Liver (tissue), 8 donors: ENCODE measurements at regions not wholly inside any gene's neighbourhood (a gene's known extent, or its start where the extent isn't known, plus 50 kb on each side); places are given as distances from the start of the nearest gene placed in this dataset.

Source experiments
- DNase-seq: peaks from one replicate; pipeline ENCODE4 v3.0.0-alpha.2; 2017; ENCODE audit warnings: low spot score
- H3K27ac ChIP-seq, 2 donors: one replicate each; pipeline ENCODE4 v1.7.0; 2013; ENCODE audit warnings: inconsistent platforms in 2 of 2, low read length in 2 of 2, control low read depth in 1 of 2, low read depth in 1 of 2, mild to moderate bottlenecking in 1 of 2
- H3K27me3 ChIP-seq, 4 donors: one replicate each; pipeline versions ENCODE4 v1.6.1 to v1.7.0; 2013; ENCODE audit warnings: low read length in 3 of 4, inconsistent platforms in 1 of 4, mild to moderate bottlenecking in 1 of 4, moderate library complexity in 1 of 4; ENCODE audit not compliant: control insufficient read depth in 4 of 4, insufficient read depth in 4 of 4
- H3K36me3 ChIP-seq, 4 donors: one replicate each; pipeline versions ENCODE4 v1.6.1 to v1.7.0; 2013; ENCODE audit warnings: low read length in 3 of 4, mild to moderate bottlenecking in 3 of 4, low read depth in 1 of 4, moderate library complexity in 1 of 4; ENCODE audit not compliant: control insufficient read depth in 4 of 4, insufficient read depth in 3 of 4
- H3K4me1 ChIP-seq, 4 donors: one replicate each; pipeline versions ENCODE4 v1.6.1 to v1.7.0; 2013; ENCODE audit warnings: low read length in 3 of 4, mild to moderate bottlenecking in 3 of 4, moderate library complexity in 1 of 4; ENCODE audit not compliant: control insufficient read depth in 4 of 4, insufficient read depth in 4 of 4
- H3K4me3 ChIP-seq, 3 donors: one replicate each; pipeline versions ENCODE4 v1.6.1 to v1.7.0; 2013; ENCODE audit warnings: low read length in 3 of 3, control low read depth in 1 of 3, low read depth in 1 of 3, mild to moderate bottlenecking in 1 of 3
- H3K9ac ChIP-seq, 2 donors: one replicate each; pipeline ENCODE4 v1.7.0; 2013; ENCODE audit warnings: low read length in 2 of 2, mild to moderate bottlenecking in 2 of 2, moderate library complexity in 2 of 2, control low read depth in 1 of 2, low read depth in 1 of 2
- H3K9me3 ChIP-seq, 4 donors: one replicate each; pipeline versions ENCODE4 v1.6.1 to v1.7.0; 2013; ENCODE audit warnings: low read length in 3 of 4; ENCODE audit not compliant: control insufficient read depth in 4 of 4
- EGR1 ChIP-seq, 2 donors: IDR thresholded peaks; 2 replicates each; pipeline ENCODE4 v1.6.1; 2016 to 2018; ENCODE audit warnings: antibody characterized with exemption in 2 of 2, low read depth in 2 of 2
- FOXA1 ChIP-seq: IDR thresholded peaks from 2 replicates; pipeline ENCODE4 v1.6.1; 2016; ENCODE audit warnings: antibody characterized with exemption
- FOXA2 ChIP-seq: IDR thresholded peaks from 2 replicates; pipeline ENCODE4 v1.6.1; 2016; ENCODE audit warnings: antibody characterized with exemption
- GABPA ChIP-seq, 2 donors: IDR thresholded peaks in 1 of 2; conservative IDR thresholded peaks in 1 of 2; 2 replicates each; pipeline ENCODE4 v1.6.1; 2016; ENCODE audit warnings: antibody characterized with exemption in 2 of 2, mild to moderate bottlenecking in 1 of 2, moderate library complexity in 1 of 2
- HNF4A ChIP-seq, 2 donors: conservative IDR thresholded peaks; 2 replicates each; pipeline ENCODE4 v1.6.1; 2016; ENCODE audit warnings: antibody characterized with exemption in 2 of 2, mild to moderate bottlenecking in 2 of 2
- HNF4G ChIP-seq: IDR thresholded peaks from 2 replicates; pipeline ENCODE4 v1.6.1; 2016; ENCODE audit warnings: antibody characterized with exemption
- JUND ChIP-seq, 2 donors: IDR thresholded peaks; 2 replicates each; pipeline ENCODE4 v1.6.1; 2016; ENCODE audit warnings: antibody characterized with exemption in 2 of 2
- MAX ChIP-seq: IDR thresholded peaks from 2 replicates; pipeline ENCODE4 v1.6.1; 2016; ENCODE audit warnings: antibody characterized with exemption
- NR2F2 ChIP-seq: IDR thresholded peaks from 2 replicates; pipeline ENCODE4 v1.6.1; 2016; ENCODE audit warnings: antibody characterized with exemption
- RAD21 ChIP-seq, 2 donors: IDR thresholded peaks; 2 replicates each; pipeline ENCODE4 v1.6.1; 2016; ENCODE audit warnings: antibody characterized with exemption in 2 of 2, mild to moderate bottlenecking in 2 of 2
- RXRA ChIP-seq, 2 donors: IDR thresholded peaks; 2 replicates each; pipeline ENCODE4 v1.6.1; 2017 to 2018; ENCODE audit warnings: antibody characterized with exemption in 2 of 2, mild to moderate bottlenecking in 1 of 2
- SP1 ChIP-seq: IDR thresholded peaks from 2 replicates; pipeline ENCODE4 v1.6.1; 2018; ENCODE audit warnings: antibody characterized with exemption, mild to moderate bottlenecking
- TAF1 ChIP-seq: conservative IDR thresholded peaks from 2 replicates; pipeline ENCODE4 v1.6.1; 2016; ENCODE audit warnings: antibody characterized with exemption, mild to moderate bottlenecking
- YY1 ChIP-seq: IDR thresholded peaks from 2 replicates; pipeline ENCODE4 v1.6.1; 2016; ENCODE audit warnings: antibody characterized with exemption, mild to moderate bottlenecking
- WGBS: extraction: QIAGEN DNeasy Blood & Tissue Kit; methylation state at CpG from one replicate; pipeline ENCODE4 v1.1.7; 2013; 5-methylcytosine and 5-hydroxymethylcytosine counted together
- TF ChIP-seq, protein P1 (sequence below): IDR thresholded peaks from 2 replicates; pipeline ENCODE4 v1.6.1; 2016; ENCODE audit warnings: antibody characterized with exemption
- TF ChIP-seq, protein P2 (sequence below): fragments of 150-350 bp; IDR thresholded peaks from 2 replicates; pipeline ENCODE4 v1.5.1; 2017; ENCODE audit warnings: improper control_type of control experiment, low read depth, low read length; ENCODE audit not compliant: missing input control
- TF ChIP-seq, protein P3 (sequence below): IDR thresholded peaks from 2 replicates; pipeline ENCODE4 v1.6.1; 2016; ENCODE audit warnings: antibody characterized with exemption
- donor health status: healthy.
- donor health status: healthy.
- donor health status: healthy.
- donor health status: healthy.
- donor health status: healthy.

GRCh38 chr15:38625886-38626285 is 61.3 kb upstream of the RASGRP1 start:
- Histone ChIP-seq H3K9me3 (no peaks in the 10 kb centered on the region), H3K27ac (no peak overlapping the region), H3K27me3 (peaks cover 0 to 3% (median 0%) of the 10 kb centered on the region in 4 donors), H3K4me1 (no peaks in the 10 kb centered on the region), H3K36me3 (no peaks in the 10 kb centered on the region), H3K9ac (no peak overlapping the region), H3K4me3 (no peak overlapping the region)
- DNase-seq, result no peak
- WGBS, result 60% methylated on average over 2 of the region's 2 CpGs
- TF ChIP-seq FOXA2, result no peak
- no peak for TF ChIP-seq HNF4G
- TF ChIP-seq RXRA (IDR thresholded peaks at IDR 0.05), result no peak
- TF ChIP-seq YY1, result no peak

GRCh38 chr15:38626443-38627050 is 61.9 kb upstream of the RASGRP1 start:
- H3K9me3 ChIP-seq, result no peaks in the 10 kb centered on the region
- no peaks in the 10 kb centered on the region for H3K36me3 ChIP-seq
- H3K27ac ChIP-seq, result no peak overlapping the region
- DNase-seq, result no peak
- WGBS, result 58% methylated on average over 4 of the region's 4 CpGs
- no peak overlapping the region for H3K9ac ChIP-seq
- peaks cover 0 to 3% (median 0%) of the 10 kb centered on the region in 4 donors for H3K27me3 ChIP-seq
- no peak overlapping the region for H3K4me3 ChIP-seq
- H3K4me1 ChIP-seq, result no peaks in the 10 kb centered on the region
- TF ChIP-seq GABPA (IDR thresholded peaks at IDR 0.05 in 1 of 2, conservative IDR thresholded peaks at IDR 0.05 in 1 of 2) (no peak), YY1 (no peak), JUND (IDR thresholded peaks at IDR 0.05) (no peak), EGR1 (IDR thresholded peaks at IDR 0.05; ENCODE audit: low read depth in 2 of 2) (no peak), HNF4A (conservative IDR thresholded peaks at IDR 0.05) (no peak), TAF1 (no peak), FOXA1 (no peak), NR2F2 (no peak), MAX (no peak)
- TF ChIP-seq, protein P1, sequence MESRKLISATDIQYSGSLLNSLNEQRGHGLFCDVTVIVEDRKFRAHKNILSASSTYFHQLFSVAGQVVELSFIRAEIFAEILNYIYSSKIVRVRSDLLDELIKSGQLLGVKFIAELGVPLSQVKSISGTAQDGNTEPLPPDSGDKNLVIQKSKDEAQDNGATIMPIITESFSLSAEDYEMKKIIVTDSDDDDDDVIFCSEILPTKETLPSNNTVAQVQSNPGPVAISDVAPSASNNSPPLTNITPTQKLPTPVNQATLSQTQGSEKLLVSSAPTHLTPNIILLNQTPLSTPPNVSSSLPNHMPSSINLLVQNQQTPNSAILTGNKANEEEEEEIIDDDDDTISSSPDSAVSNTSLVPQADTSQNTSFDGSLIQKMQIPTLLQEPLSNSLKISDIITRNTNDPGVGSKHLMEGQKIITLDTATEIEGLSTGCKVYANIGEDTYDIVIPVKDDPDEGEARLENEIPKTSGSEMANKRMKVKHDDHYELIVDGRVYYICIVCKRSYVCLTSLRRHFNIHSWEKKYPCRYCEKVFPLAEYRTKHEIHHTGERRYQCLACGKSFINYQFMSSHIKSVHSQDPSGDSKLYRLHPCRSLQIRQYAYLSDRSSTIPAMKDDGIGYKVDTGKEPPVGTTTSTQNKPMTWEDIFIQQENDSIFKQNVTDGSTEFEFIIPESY, result no peak

DNA sequence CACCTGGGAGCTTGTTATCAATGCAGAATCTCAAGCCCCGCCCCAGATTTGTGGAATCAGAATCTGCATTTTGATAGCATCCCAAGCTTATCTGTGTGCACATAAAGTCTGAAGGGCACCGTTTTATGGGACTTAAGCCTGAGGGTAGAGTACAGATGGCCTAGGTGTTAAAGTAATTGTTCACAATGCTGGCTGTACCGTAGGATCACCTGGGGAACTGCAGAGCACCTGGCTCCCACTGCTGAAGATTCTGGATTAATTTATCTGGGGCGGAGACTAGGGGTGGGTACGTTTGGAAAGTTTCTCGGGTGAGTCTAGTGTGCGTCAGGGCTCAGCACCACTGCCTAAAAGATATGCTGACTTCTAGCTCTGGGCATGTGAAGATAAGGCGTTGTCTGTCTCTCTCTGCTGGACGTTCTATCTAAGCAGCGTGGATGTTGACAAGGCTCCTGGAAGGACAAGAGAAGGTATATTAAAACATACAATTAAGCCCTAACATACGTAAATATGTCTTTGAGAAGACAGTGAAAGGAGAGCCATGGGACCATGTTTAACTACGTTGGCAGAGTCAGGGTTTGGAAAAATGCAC is 63.2 kb upstream of the RASGRP1 start:
- WGBS, result 57% methylated on average over 12 of the region's 12 CpGs
- Histone ChIP-seq H3K9me3 (no peaks in the 10 kb centered on the region), H3K4me1 (no peaks in the 10 kb centered on the region), H3K9ac (no peak overlapping the region), H3K4me3 (no peak overlapping the region), H3K27ac (no peak overlapping the region), H3K36me3 (no peaks in the 10 kb centered on the region), H3K27me3 (peaks cover 0 to 3% (median 0%) of the 10 kb centered on the region in 4 donors)
- no peak for DNase-seq
- TF ChIP-seq JUND (IDR thresholded peaks at IDR 0.05), result no peak
- no peak for TF ChIP-seq FOXA1
- TF ChIP-seq, protein P2, sequence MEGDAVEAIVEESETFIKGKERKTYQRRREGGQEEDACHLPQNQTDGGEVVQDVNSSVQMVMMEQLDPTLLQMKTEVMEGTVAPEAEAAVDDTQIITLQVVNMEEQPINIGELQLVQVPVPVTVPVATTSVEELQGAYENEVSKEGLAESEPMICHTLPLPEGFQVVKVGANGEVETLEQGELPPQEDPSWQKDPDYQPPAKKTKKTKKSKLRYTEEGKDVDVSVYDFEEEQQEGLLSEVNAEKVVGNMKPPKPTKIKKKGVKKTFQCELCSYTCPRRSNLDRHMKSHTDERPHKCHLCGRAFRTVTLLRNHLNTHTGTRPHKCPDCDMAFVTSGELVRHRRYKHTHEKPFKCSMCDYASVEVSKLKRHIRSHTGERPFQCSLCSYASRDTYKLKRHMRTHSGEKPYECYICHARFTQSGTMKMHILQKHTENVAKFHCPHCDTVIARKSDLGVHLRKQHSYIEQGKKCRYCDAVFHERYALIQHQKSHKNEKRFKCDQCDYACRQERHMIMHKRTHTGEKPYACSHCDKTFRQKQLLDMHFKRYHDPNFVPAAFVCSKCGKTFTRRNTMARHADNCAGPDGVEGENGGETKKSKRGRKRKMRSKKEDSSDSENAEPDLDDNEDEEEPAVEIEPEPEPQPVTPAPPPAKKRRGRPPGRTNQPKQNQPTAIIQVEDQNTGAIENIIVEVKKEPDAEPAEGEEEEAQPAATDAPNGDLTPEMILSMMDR, result no peak
- TF ChIP-seq NR2F2, result no peak
- TF ChIP-seq HNF4A (conservative IDR thresholded peaks at IDR 0.05), result no peak
- TF ChIP-seq HNF4G, result no peak
- no peak for TF ChIP-seq FOXA2
- no peak for TF ChIP-seq SP1
- TF ChIP-seq EGR1 (IDR thresholded peaks at IDR 0.05; ENCODE audit: low read depth in 2 of 2), result no peak
- TF ChIP-seq, protein P3, sequence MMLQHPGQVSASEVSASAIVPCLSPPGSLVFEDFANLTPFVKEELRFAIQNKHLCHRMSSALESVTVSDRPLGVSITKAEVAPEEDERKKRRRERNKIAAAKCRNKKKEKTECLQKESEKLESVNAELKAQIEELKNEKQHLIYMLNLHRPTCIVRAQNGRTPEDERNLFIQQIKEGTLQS, result no peak
- no peak for TF ChIP-seq RXRA (IDR thresholded peaks at IDR 0.05)
- TF ChIP-seq TAF1, result no peak
- TF ChIP-seq, protein P1, result no peak
- no peak for TF ChIP-seq MAX
- no peak for TF ChIP-seq YY1
- TF ChIP-seq RAD21 (IDR thresholded peaks at IDR 0.05), result no peak
- TF ChIP-seq GABPA (IDR thresholded peaks at IDR 0.05 in 1 of 2, conservative IDR thresholded peaks at IDR 0.05 in 1 of 2), result no peak
